Fibroblast of the conjunctiva (primary cell): ENCODE measurements at regions not wholly inside any gene's neighbourhood (a gene's known extent, or its start where the extent isn't known, plus 50 kb on each side); places are given as distances from the start of the nearest gene placed in this dataset.
"Not testable (repeated sequence)": the region's sequence is repeated elsewhere in the genome, so short reads cannot be mapped to it uniquely, and the experiment has no call there.

Experiments
- DNase-seq: peaks from one replicate; pipeline ENCODE4 v3.0.0-alpha.2; 2010; ENCODE audit warnings: low read depth

DNA sequence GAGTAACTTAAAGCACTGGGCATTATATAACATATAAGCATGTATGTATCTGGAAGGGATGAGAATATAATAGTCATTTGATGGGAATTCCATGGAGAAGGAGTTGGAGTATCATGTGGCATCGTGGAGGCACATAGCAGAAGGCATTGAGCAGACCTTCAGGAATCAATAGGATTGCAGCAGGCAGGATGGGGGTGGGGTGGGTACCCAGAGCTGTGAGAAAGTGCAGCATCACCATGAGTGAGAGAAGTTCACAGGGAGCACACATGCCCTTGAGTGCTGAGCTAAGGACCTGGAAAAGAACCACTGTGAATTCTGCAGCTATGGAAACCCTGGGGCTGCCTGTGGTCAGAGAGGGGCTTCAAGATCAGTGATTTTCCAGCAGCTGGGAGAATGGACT is 57.3 kb downstream of the MED10 start:
- DNase-seq = no peak

DNA sequence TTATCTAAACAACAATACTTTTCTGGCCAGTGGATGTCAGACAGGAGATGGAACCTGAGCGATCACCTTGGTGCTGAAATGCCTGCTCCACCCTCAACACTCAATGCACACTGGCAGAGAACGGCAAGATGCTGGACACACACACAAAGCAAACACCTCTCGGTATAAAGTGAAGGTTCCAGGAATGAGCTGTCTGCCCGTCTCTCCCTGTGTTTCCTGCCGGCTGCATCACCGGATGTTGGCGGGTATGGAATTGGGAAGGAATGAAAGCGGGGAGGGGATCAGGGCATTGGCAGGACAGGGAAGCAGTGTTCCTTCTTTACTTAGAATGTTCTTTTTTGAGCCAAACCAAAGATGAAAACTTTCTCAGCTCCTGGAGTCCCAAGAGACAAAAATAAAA is 59.2 kb downstream of the MED10 start:
- no peak for DNase-seq

DNA sequence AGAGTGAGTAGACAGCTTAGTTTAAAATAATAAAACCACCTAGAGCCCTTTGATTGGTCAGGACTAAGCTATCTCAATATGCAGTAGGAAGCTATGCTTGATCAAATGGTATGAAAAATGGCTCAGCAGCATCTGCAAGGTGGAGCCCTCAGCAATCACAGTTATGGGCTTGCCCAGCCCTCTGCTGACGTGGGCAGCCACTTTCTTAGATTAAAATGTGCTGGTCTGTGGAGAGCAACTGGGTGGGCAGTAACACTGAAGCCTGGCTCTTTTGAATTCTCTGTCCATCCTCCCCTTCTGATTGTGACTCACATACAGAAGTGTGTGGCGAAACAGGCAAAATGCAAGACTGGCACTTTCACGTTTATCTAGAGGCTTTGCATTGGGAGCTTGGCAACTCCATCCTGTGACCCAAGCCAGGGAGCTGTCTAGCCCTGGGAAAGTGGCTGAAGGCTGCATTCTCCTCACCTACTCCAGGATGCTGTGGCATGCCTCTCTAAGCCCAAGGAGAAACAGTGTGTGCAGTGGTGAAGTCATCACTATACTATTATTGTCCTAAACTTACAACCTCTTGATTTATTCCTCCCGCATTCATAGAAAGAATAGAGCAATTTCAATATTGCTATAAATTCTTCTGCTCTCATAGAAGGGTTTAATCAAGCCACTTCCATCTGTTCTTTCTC is 61.1 kb downstream of the MED10 start:
- no peak for DNase-seq

DNA sequence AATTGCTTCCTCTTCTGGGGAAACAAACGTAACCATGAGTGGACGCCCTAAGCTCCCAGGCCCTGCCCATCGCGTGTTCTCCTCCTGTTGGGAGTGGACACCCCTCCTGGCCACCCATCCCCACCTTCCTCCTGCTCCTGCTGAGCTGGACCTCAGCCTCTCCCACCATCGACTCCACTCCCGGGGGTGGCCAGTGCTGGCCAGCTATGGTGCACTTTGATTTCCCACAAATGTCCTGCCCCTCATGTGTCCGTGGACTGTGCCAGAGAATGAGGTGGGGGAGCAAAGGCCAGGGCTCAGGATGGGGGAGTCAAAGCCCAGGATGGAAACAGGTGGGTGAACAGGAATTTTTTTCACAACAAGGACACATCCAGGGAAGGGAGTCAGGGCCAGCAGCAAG is 62.8 kb downstream of the MED10 start:
- DNase-seq = no peak

DNA sequence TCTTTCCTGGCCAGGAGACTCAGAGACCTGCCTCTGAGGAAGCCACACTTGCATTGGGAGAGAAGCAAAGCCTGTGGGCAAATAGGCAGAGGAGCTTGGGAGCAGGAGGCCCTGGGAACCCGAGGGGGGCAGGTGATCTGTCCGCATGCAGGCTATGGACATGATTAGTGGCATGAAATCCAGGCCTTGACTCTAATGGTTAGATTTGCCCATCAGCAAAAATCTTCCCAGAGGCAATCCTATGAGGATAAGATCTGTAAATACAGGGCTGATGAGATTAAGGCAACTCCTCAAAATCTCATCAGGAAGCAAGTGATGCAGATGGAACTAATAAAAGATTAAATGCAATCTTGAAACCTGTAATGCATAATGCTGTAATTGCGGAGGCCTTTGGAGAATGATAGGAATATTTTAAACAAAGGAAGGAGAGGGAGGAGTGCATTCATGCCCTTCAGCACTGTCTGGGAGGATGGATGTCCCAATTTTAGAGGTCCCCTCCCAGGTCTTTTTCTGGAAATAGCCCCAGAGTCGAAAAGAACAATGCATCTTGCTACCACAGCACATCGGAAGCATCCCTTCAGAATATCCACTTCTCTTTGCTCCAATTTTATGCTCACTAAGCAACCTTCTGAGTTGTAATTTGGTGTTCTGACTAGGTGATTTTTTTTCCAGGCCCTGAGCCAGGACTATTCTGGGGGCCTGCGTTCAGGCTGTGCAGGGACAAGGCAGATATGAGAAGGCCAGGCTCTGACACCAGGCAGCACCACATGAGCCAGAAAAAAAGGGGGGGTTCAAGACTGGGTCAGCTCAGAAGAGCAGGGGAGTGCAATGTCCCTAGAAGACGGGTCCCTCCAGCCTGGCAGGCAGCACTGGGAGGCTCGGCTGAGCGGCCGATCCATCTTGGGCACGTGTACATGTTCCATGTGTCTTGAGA is 66.5 kb downstream of the MED10 start:
- DNase-seq = no peak

DNA sequence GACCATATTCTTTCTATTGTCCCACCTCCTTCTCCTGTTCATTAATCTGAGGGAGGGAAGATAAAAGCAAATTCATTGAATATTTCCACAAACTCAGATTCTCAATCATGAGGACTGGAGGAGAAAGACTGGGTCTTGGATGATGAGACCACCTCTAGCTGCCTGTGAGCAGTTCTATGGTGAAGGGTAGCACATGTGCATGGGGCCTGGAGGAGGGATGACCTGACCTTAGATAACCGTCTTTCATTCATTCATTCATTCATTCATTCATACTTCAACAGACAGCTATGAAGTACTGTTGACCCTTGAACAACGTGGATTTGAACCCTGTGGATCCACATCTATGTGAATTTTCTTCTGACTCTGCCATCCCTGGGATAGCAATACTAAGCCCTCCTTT is 68.4 kb downstream of the MED10 start:
- DNase-seq = no peak

DNA sequence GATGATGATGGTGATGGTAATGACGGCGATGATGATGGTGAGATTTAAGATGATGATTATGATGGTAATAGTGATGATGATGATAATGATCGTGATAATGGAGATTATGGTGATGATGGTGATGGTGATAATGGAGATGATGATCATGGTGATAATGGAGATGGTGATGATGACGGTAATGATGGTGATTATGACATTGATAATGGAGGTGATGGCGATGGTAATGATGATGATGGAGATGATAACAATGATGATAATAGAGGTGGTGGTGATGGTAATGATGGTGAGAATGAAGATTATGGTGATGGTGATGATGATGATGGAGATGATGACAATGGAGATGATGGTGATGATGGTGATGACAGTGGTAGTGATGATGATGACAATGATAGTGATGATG is 69.7 kb downstream of the MED10 start:
- DNase-seq = no peak

DNA sequence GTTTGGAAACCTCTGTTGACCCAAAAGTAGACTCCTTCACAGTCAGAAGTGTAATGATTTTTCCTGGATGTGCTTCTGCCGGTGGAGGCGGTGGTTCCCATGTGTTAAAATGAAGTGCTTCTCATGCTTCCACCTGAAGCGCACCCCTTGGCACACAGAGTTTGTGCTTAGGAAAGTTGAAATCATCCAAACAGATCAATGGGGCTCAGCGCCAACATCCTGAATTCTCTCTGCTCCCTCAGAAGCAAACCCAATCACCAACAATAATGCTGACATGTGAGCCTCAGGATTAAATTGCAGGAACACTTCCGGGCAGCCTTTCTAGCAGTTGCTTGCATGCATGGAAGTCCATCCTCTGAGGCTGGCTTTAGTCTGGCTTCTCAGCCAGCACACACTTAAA is 71.0 kb downstream of the MED10 start:
- DNase-seq = no peak

DNA sequence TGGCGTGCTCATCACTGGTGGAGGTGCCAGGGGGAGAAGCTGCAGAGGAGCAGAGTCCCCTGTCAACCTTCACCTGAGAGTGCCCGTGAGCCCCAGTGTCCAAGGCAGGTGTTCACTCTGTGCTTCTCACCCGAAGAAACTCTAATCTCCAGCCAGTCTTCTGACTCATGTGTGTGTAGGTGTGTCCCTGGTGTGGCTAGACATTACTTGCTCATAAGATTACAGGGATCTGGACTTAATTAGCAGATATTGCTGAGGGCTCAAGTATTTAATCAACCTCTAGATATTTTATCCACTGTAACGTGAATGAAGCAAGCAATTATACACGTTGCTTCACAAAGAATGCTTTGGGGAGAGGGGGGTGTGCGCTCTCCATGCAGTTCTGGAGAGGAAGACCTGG is 72.5 kb downstream of the MED10 start:
- DNase-seq = no peak

DNA sequence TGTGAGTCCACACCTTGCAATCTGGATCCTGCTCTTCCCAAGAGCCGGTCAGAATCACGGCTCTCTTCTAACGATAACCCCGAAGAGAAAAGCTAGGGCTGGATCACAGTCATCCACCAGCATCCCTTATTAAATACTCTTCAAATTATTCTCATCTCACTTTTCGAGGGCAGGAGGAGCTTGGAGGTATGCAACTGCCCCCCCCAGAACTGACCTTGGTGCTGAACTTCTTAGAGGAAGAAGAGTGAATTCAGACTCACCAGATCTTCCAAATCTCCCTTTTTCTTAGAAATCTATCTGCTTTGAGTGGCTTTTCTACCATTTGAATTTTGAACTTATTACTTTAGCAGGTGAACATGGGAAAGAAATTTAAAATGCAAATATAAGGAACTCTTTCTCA is 75.7 kb downstream of the MED10 start:
- DNase-seq = no peak

DNA sequence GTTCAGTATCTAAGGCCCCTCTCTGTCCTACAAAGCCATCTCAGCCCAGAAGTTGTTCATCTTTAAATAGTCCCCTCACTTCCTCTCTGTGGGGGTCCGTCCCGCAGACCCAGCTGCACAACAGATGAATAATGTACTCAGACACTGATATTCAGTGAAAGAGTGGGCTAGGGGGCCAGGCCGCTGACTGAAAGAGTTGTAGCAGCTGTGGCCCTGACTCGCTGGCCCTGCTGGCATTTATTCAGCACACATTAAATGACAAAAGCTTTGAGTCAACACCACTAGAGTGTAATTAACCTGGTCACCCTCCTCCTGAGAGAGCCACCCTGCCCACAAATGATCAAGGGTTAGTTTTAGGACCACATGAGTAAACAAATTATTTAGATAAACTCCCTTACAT is 76.3 kb downstream of the MED10 start:
- no peak for DNase-seq

DNA sequence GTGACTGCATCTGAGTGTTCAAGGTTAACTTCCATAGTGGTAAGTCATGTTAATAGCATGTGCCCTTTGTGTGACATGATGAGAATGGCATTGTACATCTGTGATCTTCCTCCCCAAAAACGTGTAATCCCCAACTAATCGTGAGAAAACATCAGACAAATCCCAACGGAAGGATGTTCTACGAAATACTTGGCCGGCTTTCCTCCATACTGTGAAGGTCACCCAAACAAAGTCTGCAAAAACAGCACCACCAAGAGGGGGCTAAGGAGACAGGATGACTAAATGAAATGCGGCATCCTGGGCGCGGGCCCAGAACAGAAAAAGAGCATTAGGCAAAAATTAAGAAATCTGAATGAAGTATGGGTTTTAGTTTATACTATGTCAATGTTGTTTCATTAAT is 81.8 kb downstream of the MED10 start:
- no peak for DNase-seq

DNA sequence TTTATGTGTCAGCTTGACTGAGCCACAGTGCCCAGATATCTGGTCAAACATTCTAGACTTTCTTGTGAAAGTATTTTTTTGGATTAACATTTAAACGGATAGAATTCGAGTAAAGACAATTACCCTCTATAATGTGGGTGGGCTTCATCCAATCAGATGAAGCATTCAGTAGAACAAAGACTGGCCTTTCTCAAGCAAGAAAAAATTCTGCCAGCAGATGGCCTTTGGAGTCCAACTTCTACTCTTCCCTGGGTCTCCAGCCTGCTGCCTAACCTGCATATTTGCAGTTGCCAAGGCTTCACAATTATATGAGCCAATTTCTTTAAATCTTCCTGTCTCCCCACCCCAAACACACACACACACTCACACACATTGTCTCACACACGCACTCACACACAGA is 86.4 kb downstream of the MED10 start:
- no peak for DNase-seq

DNA sequence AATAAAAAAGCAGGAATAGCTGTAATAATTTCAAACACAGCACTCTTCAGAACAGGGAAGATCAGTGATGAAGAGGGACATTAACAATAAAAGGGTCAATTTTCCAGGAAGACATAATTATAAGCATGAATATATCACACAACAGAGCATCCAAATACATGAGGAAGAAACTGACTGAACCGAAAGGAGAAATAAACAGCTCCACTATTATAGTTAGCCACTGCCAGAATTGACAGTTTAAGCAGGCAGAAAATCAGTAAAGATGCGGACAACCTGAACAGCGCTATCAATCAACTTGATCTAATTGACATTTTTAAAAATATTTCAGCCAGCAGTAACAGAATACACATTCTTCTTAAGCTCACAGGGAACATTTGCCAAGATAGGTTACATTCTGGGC is 89.1 kb downstream of the MED10 start:
- DNase-seq = no peak

DNA sequence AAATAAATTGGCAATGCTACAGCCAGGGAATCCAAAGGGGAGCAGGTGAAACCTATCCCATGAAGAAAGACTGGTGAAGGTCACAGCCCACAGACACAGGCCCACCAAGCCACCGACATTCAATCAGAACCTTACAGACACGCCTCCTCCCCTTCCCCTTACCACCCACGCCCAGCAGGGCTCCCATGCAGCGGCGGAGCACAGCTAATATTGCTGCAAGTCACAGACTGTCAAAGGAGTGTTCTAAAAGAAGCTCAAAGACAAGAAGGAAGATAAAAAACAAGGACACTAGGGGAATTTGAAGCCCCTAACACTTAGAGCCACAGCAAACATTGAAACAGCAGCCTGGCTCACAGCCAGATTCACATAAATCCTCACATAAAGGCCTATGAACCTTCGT is 91.2 kb downstream of the MED10 start:
- DNase-seq = no peak

DNA sequence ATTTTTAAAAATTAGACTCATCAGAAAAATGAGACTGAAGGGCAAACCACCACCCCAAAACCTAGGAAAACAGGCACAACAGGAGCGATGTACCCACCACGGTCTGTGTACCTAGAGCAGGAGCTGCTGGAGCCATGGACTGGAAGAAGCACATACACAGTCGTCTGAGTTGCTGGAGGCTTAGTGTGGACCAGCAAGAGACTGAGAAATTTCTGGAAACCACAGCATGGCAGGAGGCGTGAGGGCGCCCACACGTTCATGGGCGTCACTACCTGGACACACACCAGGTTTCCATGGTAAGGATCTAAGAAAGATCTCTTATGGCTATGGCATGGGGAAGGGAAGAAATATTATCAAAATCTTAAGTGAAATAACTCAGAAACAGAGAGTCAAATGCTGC is 91.9 kb downstream of the MED10 start:
- no peak for DNase-seq

DNA sequence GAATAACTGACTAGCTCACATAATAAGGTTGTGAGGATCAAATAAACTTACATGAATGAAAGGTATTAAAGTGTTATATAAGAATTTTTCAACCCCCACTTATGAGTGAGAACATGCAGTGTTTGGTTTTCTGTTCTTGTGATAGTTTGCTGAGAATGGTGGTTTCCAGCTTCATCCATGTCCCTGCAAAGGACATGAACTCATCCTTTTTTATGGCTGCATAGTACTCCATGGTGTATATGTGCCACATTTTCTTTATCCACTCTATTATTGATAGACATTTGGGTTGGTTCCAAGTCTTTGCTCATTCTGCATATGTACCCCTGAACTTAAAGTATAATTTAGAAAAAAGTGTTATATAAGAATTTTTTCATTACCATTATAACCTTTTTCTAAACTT is 93.9 kb downstream of the MED10 start:
- DNase-seq = not testable (repeated sequence)

DNA sequence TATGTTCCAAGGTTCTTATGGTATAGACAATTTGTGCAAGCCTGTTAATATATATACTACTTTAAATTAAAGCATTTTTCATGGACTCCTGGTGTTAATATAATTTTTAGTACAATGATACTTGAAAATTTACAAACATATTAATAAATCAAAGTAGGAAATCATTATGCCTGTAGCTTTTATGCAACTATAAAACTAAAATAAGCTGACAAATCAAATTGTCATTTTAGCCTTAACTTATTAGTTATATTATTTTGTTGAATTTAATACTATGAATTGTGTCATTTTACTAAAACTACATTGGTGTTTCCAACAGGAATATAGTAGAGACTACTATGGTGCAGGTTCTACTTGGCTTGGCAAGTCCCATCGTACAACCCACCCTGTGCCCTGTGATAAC is 96.0 kb downstream of the MED10 start:
- no peak for DNase-seq

DNA sequence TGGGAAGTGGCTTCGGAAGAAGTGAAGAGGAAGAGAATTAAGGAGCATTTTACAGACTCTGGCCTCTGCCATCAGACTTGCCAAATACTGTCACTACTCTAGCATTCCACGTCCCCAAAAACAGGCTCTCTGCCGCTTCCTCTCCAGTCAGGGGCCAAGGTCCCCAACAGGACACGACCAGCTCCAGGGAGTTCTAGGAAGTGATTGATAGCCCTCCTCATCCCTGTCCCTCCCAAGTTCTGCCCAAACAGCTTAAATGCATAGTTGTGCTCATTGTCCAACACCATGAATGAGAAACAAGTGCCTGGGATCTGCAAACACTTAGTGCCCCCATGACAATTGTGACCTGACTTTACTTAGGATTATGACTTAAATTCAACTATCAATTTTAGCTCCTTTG is 96.5 kb downstream of the MED10 start:
- DNase-seq = no peak

DNA sequence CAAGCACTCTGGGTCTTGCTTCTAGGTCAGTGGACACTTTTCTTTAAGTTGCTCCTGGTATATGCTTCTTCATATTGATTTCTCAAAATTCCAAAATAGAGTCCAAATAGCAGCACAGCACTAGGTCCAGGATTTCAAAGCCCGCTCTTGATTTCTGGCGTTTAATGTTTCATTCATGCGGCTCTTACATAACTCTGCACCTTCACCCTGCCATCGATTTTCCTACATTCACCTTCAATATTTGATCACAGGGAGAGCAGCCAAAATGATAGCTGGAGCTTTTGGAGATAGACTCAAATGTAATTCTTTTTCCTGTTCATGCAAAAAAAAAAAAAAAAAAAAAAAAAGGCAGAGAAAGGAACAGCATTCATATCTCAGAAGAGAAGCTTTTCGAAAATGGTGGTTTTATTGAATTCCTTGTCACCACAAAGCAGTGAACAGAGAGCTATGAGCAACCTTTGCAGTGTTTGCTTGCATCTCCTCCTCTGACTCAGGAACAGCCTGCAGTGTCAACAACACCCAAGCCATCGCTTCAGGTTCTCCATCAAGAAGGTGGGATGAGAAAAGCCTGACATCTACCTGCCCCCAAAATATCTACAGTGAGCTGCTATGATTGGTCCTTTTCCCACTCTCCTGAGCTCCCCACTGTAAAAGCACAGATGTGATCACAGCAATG is 97.8 kb downstream of the MED10 start:
- DNase-seq = no peak

DNA sequence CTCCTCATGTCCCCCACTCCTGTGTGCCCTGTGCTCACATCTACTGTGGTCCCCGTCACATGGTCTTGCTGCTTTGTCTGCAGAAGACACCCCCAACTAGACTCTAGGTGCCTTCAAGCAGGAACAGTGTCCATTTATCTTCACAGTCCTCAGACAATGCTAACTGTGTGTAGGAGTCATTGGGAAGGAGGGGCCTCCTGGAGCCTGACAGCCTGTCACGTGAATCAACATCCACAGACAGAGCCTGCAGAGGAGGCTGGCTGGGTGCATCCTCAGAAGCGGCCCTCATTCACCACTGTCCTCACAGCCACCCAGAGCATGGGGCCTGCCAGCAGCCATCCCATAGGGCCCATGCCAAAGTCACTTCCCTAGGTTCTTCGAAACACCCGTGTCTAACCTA is 98.7 kb downstream of the MED10 start:
- DNase-seq = no peak

DNA sequence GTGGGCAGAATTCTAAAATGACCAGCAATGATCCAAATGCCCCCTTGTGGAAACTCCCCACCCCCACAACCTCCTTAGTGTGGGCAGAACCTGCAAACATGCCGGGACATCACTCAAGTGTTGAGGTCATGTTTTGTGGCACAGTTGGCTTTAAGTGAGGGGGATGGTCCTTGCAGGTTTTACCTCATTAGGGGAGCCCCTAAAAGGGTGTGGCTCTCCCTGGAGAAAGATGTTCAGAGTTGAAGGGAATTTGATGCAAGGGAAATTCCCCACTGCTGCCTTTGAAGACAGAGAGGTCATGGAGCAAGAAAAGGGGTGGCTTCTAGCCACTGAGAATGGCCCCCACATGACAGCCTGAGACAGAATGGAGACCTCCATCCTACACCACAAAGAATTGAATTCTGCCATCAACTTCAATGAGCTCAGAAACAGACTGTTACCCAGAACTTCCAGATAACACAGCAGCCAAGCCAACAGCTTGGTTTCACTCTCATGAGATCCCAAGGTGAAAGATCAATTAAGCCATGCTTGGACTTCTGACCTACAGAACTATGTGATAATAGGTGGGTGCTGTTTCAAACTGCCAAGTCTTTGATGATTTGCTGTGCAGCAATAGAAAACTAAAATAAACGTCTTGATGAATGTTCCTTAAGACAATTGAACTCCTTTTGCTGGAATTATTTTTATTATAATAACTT is 103.4 kb downstream of the MED10 start:
- no peak for DNase-seq

DNA sequence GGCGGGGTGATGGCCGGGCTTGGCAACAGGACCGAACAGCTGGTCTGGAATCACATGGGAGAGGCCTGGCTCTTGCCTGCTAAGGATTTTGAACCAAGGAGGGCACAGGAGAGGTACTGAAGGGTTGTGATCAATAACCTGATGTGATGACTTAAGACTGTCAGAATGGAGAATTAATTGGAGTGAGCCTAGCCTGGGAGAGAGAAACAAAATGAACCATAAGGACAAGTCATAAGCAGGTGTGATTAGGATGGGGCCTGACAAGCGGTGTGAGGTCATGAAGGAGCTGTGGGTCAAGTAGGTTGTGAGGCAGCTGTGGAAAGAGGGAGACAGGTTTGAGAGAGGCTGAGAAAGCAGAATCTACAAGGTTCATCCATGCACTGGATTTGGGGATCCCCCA is 104.6 kb downstream of the MED10 start:
- no peak for DNase-seq
